GM21381 (cell line): ENCODE measurements at regions not wholly inside any gene's neighbourhood (a gene's known extent, or its start where the extent isn't known, plus 50 kb on each side); places are given as distances from the start of the nearest gene placed in this dataset.
"Not testable (repeated sequence)": the region's sequence is repeated elsewhere in the genome, so short reads cannot be mapped to it uniquely, and the experiment has no call there.

Experiments
- ATAC-seq: cut with Tn5 transposase; IDR thresholded peaks from one replicate; pipeline ENCODE4 v1.9.1; 2021; ENCODE audit warnings: mild to moderate bottlenecking, moderate library complexity; ENCODE audit not compliant: unreplicated experiment

DNA sequence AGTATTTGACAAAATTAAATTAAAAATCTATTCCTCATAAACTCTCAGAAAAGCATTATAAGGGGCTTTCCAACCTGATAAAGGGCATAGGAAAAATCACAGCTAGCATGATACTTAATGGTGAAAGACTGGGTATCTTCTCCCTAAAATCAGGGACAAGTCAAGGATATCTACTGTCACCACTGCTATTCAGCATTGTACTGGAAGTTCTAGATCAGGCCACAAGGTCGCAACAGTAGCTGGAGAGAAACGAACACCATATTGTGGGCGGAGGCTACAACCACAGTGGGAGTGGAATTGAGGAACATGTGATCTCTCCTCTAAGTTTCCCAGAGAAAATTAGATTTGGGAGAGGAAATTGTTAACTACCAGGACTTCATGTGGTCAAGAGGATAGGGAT is 70.0 kb upstream of the NAMPT start:
- no peak for ATAC-seq

DNA sequence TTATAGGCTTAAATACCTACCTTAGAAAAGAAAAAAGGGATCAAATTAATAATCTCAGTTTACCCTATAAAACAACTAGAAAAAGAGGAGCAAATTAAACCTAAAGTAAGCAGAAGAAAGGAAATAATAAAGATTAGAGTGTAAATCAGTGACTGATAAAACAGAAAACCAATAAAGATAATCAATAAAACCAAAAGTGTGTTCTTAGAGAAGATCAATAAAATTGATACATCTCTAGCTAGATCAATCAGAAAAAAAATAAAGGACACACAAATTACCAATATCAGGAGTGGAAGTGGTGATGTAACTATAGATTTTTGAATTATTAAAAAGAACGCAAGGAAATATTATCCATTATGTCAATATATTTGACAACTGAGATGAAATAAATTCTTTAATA is 69.2 kb upstream of the NAMPT start:
- no peak for ATAC-seq

DNA sequence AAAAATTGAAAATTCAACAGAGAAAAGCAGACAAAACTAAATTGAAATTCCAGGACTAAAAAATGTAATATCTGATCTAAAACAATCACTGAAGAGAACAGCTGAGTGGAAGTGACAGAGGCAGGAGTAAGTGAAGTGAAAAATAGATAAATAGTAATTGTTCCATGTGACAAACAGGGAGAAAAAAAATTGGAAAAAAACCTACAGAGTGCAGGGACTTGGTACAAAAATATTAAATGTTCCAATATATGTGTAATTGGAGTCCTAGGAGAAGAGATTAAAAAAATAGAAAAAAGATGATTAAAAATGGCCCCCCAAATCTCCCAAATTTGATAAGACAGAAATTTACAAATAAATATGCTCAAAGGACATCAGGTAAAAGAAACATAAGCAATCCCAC is 63.4 kb upstream of the NAMPT start:
- no peak for ATAC-seq

DNA sequence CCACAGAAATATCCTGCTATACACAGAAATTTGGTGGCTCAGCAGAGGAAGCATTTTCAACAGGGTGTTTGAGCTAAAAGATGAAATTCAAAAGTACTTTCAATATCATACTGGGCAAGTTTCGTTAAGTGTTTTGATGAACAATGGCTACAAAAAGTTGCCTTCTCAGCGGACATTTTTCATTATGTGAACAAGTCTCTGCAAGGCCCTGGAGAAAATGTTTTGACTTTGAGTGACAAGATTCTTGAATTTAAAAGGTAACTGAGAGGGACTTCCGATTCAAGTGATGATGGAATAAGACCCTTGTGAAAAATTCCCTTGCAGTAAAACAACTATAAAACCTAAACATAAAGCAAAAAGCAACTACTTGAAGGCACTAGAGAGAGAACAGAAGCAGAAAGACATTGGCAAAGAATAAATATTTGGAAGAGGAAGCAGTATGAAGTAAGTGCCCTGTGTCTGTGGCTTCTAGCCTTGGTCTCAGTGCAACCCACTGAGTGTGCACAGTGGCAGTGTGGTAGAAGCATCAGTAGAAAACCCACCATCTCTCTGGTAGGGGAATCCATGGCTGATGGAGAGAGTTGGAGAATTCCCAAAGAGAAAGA is 62.5 kb upstream of the NAMPT start:
- peak; percentile 25 for ATAC-seq

DNA sequence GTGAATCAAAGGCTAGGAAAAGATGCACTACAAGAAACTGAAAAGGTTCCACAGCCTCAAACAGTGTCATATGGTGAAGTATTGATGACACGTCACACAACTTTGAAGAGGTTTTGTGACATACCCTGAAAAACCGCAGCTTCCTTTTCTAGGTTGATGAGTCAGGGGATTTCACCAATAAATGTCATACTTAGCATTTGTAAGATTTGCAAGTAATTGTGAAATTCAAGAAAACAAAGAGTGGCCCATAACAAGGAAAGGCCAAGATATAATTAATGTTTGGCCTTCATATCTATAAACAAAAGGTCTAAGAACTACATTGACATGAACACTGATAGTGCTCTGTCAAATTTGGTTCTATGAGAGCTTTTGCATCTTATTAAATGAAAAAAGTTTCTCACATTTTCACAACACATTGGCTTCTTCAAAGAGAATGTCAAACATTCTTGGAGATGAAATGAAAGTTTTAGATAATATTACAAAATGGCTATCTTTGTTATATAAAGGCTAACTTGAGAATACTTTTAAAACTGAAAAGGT is 62.0 kb upstream of the NAMPT start:
- peak; percentile 90 for ATAC-seq

DNA sequence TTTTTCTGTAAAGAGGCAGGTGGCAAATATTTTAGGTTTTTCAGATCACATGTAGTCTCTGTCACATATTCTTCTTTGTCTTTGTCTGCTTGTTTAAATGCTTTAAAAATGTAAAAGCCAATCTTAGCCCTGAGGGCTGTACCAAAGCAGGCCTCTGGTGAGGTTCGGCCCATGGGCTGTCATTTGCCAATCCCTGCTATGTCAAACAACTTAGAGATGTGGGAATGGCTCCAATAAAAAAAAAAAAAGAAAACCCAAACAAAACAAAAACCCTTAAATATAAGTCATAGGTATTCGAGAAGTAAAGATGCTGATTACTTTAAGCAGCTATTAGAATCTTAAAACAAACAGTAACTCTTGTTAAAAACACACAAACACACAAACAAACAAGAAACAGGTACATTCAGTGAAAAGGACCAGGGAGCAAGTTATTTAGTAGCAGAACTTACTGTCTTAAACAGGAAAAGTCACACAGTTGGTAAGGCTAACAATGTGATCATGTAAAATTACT is 61.4 kb upstream of the NAMPT start:
- no peak for ATAC-seq

DNA sequence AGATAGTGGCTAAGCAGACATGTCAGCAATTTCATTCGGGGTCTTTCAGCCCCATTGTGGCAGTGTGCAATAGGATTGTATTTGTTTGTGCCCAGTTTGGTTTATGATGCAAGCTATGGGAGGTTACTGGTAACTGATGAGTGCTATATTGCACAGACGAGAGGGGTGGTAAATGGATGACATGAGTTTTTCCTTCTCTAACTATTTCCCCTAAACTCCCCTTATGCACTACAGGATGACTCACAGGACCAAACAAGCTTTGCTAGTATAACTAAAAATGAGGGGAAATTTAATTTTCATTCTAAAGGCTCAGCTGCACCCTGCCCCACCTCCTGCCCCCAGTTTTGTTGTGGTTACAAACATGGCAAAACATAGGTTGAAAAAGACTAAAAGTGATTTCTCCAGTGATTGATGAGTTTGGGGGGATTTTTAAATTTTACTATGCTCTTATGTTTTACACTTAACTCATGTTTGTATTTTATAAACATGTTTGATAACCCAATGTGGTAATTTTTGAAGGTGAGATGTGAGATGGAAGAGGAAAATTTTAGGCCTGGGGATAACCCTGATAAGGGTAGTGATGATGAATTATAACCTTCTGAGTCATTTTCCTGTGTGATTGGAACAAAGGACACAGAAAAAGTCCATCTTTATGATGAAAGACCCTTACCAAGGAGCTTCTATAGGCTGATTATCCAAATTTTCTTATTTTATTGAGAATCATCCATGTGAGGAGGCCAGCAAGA is 60.8 kb upstream of the NAMPT start:
- no peak for ATAC-seq

DNA sequence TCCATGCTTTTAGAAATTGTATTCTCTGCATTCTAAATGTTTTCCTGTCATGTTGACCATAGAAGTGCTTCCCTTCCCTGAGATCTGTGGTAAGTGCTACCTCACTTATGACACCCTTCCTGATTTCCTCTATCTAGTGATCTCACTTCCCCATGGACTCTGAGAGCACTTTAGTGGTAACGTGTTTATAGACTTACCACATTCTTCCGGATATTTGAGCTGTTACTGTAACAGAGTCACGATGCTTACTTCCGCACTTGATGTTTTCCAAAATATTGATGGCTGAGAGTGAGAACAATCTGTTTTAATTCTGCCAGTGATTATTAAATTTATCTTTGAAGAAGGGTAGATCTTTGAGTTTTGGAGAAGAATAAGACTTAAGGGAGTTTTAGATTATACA is 60.1 kb upstream of the NAMPT start:
- no peak for ATAC-seq

DNA sequence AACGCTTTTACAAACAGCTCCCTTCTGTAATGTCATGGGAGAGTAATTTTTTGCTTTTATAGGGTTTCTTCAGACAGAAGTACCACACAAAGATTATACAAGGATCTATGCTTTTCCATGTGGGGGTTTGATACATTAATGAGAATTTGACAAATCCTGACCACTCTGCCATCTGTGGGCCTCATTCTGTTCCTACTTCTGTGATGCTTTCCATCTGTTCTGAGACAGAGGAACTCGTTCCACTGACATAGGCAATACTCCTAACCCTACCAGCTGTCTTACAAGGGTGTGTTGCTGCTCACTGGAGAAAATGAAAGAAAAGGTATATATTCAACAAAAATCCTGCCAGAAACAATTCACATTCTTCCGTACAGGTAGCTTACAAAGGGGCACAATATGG is 59.4 kb upstream of the NAMPT start:
- no peak for ATAC-seq

DNA sequence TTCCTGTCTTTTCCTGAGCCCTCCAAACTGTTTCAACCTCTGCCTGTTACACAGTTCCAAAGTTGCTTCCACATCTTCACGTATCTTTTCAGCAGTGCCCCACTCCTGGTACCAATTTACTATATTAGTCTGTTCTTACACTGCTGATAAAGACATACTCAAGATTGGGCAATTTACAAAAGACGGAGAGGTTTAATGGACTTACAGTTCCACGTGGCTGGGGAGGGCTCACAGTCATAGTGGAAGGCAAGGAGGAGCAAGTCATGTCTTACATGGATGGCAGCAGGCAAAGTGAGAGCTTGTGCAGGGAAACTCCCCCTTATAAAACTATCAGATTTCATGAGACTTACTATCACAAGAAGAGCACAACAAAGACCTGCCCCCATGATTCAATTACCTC is 57.3 kb upstream of the NAMPT start:
- ATAC-seq, result not testable (repeated sequence)

DNA sequence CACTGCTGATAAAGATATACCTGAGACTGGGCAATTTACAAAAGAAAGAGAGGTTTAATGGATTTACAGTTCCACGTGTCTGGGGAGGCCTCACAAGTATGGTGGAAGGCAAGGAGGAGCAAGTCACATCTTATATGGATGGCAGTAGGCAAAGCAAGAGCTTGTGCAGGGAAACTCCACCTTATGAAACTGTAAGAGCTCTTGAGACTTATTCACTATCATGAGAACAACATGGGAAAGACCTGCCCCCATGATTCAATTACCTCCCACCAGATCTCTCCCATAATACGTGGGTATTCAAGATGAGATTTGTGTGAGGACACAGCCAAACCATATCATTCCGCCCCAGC is 55.4 kb upstream of the NAMPT start:
- ATAC-seq, result not testable (repeated sequence)

DNA sequence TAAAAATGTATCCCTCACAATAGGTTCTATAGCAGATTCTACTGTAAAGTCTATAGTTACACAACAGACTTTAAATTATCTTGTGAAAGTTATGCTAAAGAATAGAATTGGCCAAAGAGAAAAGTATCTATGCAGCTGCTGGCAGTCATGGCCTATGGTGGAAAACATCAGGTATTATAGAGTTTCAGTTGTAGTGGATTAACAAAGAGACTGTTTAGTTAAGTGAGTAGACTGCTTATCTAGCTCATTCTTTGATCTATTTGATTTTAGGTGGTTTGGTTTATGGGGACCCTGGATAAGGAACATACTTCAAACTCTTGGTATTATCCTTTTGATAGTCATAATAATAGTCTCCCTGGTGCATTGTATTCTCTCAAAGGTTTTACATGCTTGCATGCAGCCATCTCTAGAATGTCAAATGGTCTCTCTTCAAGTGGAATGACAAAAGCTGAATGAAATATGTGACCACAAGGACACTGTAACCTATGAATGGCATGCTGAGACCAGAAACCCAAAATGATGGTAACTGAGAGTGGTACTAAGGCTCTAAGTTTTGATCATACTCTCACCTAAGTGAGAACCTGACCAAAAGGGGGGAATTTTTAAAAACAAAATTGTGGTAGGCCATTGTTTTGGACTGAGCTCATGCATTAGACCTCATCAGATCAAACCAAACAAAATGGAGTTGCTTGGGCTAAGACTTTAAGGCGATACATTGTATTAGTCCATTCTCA is 54.9 kb upstream of the NAMPT start:
- no peak for ATAC-seq

DNA sequence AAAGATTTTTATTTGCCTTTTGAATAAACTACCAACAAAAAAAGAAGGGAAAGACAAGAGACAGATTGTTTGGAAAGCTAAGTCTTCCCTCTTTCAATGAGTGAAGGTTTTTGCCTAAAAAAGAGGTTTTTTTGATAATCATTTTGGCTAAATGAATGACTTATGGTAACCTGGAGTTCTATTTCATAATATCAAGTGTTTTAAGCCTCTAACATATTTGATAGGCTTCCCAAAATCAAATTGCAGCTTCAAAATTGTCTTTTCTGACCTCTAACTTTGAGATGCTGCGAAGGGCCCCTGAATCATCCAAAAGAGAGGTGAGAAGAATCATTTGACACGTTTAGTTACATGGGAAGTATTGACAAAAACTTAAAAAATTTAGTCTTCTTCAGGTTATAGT is 53.0 kb upstream of the NAMPT start:
- no peak for ATAC-seq

DNA sequence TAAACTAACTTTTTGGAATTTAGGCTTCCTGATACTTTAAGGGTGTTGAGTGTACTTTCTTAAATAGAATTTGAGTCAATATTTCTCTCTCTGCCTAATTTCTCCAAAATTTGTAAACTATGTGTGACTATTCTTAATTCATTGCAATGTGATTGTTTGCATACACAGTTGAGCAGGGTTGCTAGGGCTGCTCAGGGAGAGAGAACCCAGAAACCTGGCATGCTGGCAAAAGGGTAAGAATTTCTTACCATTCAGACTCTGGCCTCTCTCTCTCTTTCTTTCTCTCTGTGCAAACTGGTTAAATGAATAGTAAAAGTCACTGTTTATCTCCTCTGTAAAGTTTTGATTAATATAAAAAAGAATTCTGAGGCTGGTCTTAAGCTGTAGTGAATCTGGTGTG is 51.0 kb upstream of the NAMPT start:
- no peak for ATAC-seq
